ENCODE measurements at regions not wholly inside any gene's neighbourhood (a gene's known extent, or its start where the extent isn't known, plus 50 kb on each side); places are given as distances from the start of the nearest gene placed in this dataset.

GRCh38 chr4:186008057-186008456 is 60.9 kb upstream of the TLR3 start:
- TF ChIP-seq CTCF (IDR thresholded peaks at IDR 0.05) (no peak), POLR2A (IDR thresholded peaks at IDR 0.05) (no peak)

Data from body of pancreas (tissue), 4 donors.